ENCODE measurements at regions not wholly inside any gene's neighbourhood (a gene's known extent, or its start where the extent isn't known, plus 50 kb on each side); places are given as distances from the start of the nearest gene placed in this dataset.

GRCh38 chr2:38508311-38509039 is 94.3 kb downstream of the HNRNPLL start (continued):
- peak; percentile 22; the same call in 1 of the 2 replicates for TF ChIP-seq ZBTB49 (CRISPR knock-in tag; IDR thresholded peaks at IDR 0.05; ENCODE audit: borderline replicate concordance)
- no peak for TF ChIP-seq ZNF18 (CRISPR knock-in tag; IDR thresholded peaks at IDR 0.05; ENCODE audit: insufficient replicate concordance)
- TF ChIP-seq YY1 (IDR thresholded peaks at IDR 0.05; ENCODE audit: insufficient read depth, insufficient replicate concordance, low read depth, low read length) = peak; percentile 21
- TF ChIP-seq KMT2A (CRISPR knock-in tag; IDR thresholded peaks at IDR 0.05) = peak; percentile 80; the same call in 1 of the 2 replicates
- TF ChIP-seq ZNF605 (CRISPR knock-in tag; IDR thresholded peaks at IDR 0.05) = peak; percentile 85
- peak; percentile 31 for TF ChIP-seq ZNF781 (CRISPR knock-in tag; IDR thresholded peaks at IDR 0.05; ENCODE audit: borderline replicate concordance, not compliant biosample characterization)
- TF ChIP-seq JUND (CRISPR knock-in tag; IDR thresholded peaks at IDR 0.05) = no peak
- TF ChIP-seq ATF3 (CRISPR knock-in tag; IDR thresholded peaks at IDR 0.05) = no peak
- no peak for TF ChIP-seq U2AF2 (IDR thresholded peaks at IDR 0.05; ENCODE audit: low read depth, low read length)
- TF ChIP-seq AHR (CRISPR knock-in tag; IDR thresholded peaks at IDR 0.05) = peak; percentile 52; the same call in 1 of the 2 replicates
- no peak for TF ChIP-seq TERF1 (CRISPR knock-in tag; IDR thresholded peaks at IDR 0.05)
- 0 out of 2 replicates have a peak, but pooled peaks have one; percentile 58 for TF ChIP-seq PITX1 (CRISPR knock-in tag; IDR thresholded peaks at IDR 0.05)
- TF ChIP-seq PBX2 (CRISPR knock-in tag; IDR thresholded peaks at IDR 0.05) = no peak
- no peak for TF ChIP-seq SNAPC4 (CRISPR knock-in tag; IDR thresholded peaks at IDR 0.05)
- peak; percentile 50; the same call in 1 of the 2 replicates for TF ChIP-seq KDM5B (CRISPR knock-in tag; IDR thresholded peaks at IDR 0.05; ENCODE audit: borderline replicate concordance)
- TF ChIP-seq SMC3 (IDR thresholded peaks at IDR 0.05; ENCODE audit: low read length) = peak; percentile 98
- TF ChIP-seq ZNF260 (CRISPR knock-in tag; IDR thresholded peaks at IDR 0.05; ENCODE audit: borderline replicate concordance, low read depth) = no peak
